ENCODE measurements at regions not wholly inside any gene's neighbourhood (a gene's known extent, or its start where the extent isn't known, plus 50 kb on each side); places are given as distances from the start of the nearest gene placed in this dataset.

GRCh38 chr6:90356012-90356421 lies 59.4 kb upstream of the BACH2 start:
- FAIRE-seq (no peak), DNase-seq (ENCODE audit: low read depth) (no peak)
- Mint-ChIP-seq H3K36me3 (ENCODE audit: low read depth, unreplicated experiment) (no peaks in the 10 kb centered on the region), H3K4me3 (ENCODE audit: unreplicated experiment) (no peak overlapping the region), H3K4me1 (ENCODE audit: low read depth, unreplicated experiment) (peaks cover 17% of the 10 kb centered on the region), H3K27ac (ENCODE audit: unreplicated experiment) (no peak overlapping the region), H3K9me3 (ENCODE audit: unreplicated experiment) (no peaks in the 10 kb centered on the region), H3K27me3 (ENCODE audit: low read depth, unreplicated experiment) (no peaks in the 10 kb centered on the region)
- no peak overlapping the region for H3K9ac ChIP-seq (ENCODE audit: low read length)
- no peaks in the 10 kb centered on the region for H4K20me1 ChIP-seq (ENCODE audit: insufficient read depth, low read length)
- H3K79me2 ChIP-seq (ENCODE audit: insufficient read depth, low read length) = no peaks in the 10 kb centered on the region
- no peaks in the 10 kb centered on the region for H3K9me3 ChIP-seq (ENCODE audit: insufficient read depth, low read depth, low read length)
- no peak for TF ChIP-seq CTCF (IDR thresholded peaks at IDR 0.05; ENCODE audit: insufficient read depth, low read depth, low read length)
- TF ChIP-seq EZH2 (IDR thresholded peaks at IDR 0.05; ENCODE audit: insufficient read depth, low read length) = no peak
- no peaks in the 10 kb centered on the region for H3K4me1 ChIP-seq (ENCODE audit: insufficient read depth, low read length)
- H3K36me3 ChIP-seq (ENCODE audit: insufficient read depth, low read length) = no peaks in the 10 kb centered on the region
- no peak overlapping the region for H3K4me3 ChIP-seq (ENCODE audit: insufficient read depth, low read depth, low read length)
- no peak overlapping the region for H3K4me2 ChIP-seq (ENCODE audit: low read length)
- H2AFZ ChIP-seq (ENCODE audit: low read depth, low read length) = peak overlapping the region; percentile 43
- H3K27me3 ChIP-seq (ENCODE audit: insufficient read depth, low read length) = no peaks in the 10 kb centered on the region
- no peak overlapping the region for H3K27ac ChIP-seq (ENCODE audit: low read depth, low read length)

- H3K4me1 Mint-ChIP-seq (ENCODE audit: low read depth, unreplicated experiment) = peaks cover 20% of the 10 kb centered on the region
- Histone ChIP-seq H3K9ac (ENCODE audit: low read length) (no peak overlapping the region), H3K4me2 (ENCODE audit: low read length) (no peak overlapping the region), H3K9me3 (ENCODE audit: insufficient read depth, low read depth, low read length) (no peaks in the 10 kb centered on the region), H2AFZ (ENCODE audit: low read depth, low read length) (no peak overlapping the region), H3K27me3 (ENCODE audit: insufficient read depth, low read length) (no peaks in the 10 kb centered on the region), H3K79me2 (ENCODE audit: insufficient read depth, low read length) (no peaks in the 10 kb centered on the region), H3K36me3 (ENCODE audit: insufficient read depth, low read length) (no peaks in the 10 kb centered on the region), H3K4me1 (ENCODE audit: insufficient read depth, low read length) (no peaks in the 10 kb centered on the region), H3K4me3 (ENCODE audit: insufficient read depth, low read depth, low read length) (no peak overlapping the region), H3K27ac (ENCODE audit: low read depth, low read length) (no peak overlapping the region), H4K20me1 (ENCODE audit: insufficient read depth, low read length) (no peaks in the 10 kb centered on the region)
- DNase-seq (ENCODE audit: low read depth) = no peak
- no peak overlapping the region for H3K4me3 Mint-ChIP-seq (ENCODE audit: unreplicated experiment)
- H3K27ac Mint-ChIP-seq (ENCODE audit: unreplicated experiment) = no peak overlapping the region
- no peak for FAIRE-seq
- H3K27me3 Mint-ChIP-seq (ENCODE audit: low read depth, unreplicated experiment) = peaks cover 2% of the 10 kb centered on the region
- H3K36me3 Mint-ChIP-seq (ENCODE audit: low read depth, unreplicated experiment) = no peaks in the 10 kb centered on the region
- H3K9me3 Mint-ChIP-seq (ENCODE audit: unreplicated experiment) = no peaks in the 10 kb centered on the region
- TF ChIP-seq EZH2 (IDR thresholded peaks at IDR 0.05; ENCODE audit: insufficient read depth, low read length) = no peak
- TF ChIP-seq CTCF (IDR thresholded peaks at IDR 0.05; ENCODE audit: insufficient read depth, low read depth, low read length) = no peak
These were observed 58.3 kb upstream of the BACH2 start for GRCh38 chr6:90354961-90355360.

- peaks cover 20% of the 10 kb centered on the region for H3K4me1 Mint-ChIP-seq (ENCODE audit: low read depth, unreplicated experiment)
- Histone ChIP-seq H3K9ac (ENCODE audit: low read length) (no peak overlapping the region), H3K36me3 (ENCODE audit: insufficient read depth, low read length) (no peaks in the 10 kb centered on the region)
These were observed 55.1 kb upstream of the BACH2 start for GRCh38 chr6:90351696-90352095.

More at GRCh38 chr6:90351696-90352095, 55.1 kb upstream of the BACH2 start:
- Histone ChIP-seq H2AFZ (ENCODE audit: low read depth, low read length) (no peak overlapping the region), H3K27ac (ENCODE audit: low read depth, low read length) (no peak overlapping the region), H3K4me3 (ENCODE audit: insufficient read depth, low read depth, low read length) (no peak overlapping the region), H3K27me3 (ENCODE audit: insufficient read depth, low read length) (no peaks in the 10 kb centered on the region), H3K79me2 (ENCODE audit: insufficient read depth, low read length) (no peaks in the 10 kb centered on the region), H3K9me3 (ENCODE audit: insufficient read depth, low read depth, low read length) (no peaks in the 10 kb centered on the region), H3K4me1 (ENCODE audit: insufficient read depth, low read length) (no peaks in the 10 kb centered on the region), H4K20me1 (ENCODE audit: insufficient read depth, low read length) (no peaks in the 10 kb centered on the region), H3K4me2 (ENCODE audit: low read length) (no peak overlapping the region)
- peak overlapping the region; percentile 75 for H3K27ac Mint-ChIP-seq (ENCODE audit: unreplicated experiment)
- no peak overlapping the region for H3K4me3 Mint-ChIP-seq (ENCODE audit: unreplicated experiment)
- FAIRE-seq = no peak
- no peak for TF ChIP-seq EZH2 (IDR thresholded peaks at IDR 0.05; ENCODE audit: insufficient read depth, low read length)
- TF ChIP-seq CTCF (IDR thresholded peaks at IDR 0.05; ENCODE audit: insufficient read depth, low read depth, low read length) = no peak
- peaks cover 4% of the 10 kb centered on the region for H3K27me3 Mint-ChIP-seq (ENCODE audit: low read depth, unreplicated experiment)
- no peaks in the 10 kb centered on the region for H3K9me3 Mint-ChIP-seq (ENCODE audit: unreplicated experiment)
- DNase-seq (ENCODE audit: low read depth) = peak; percentile 55
- H3K36me3 Mint-ChIP-seq (ENCODE audit: low read depth, unreplicated experiment) = no peaks in the 10 kb centered on the region
